ENCODE measurements at regions not wholly inside any gene's neighbourhood (a gene's known extent, or its start where the extent isn't known, plus 50 kb on each side); places are given as distances from the start of the nearest gene placed in this dataset.

- Histone ChIP-seq H3F3A (ENCODE audit: insufficient read depth, low read length, poor library complexity, severe bottlenecking) (no peaks in the 10 kb centered on the region), H3K4me3 (ENCODE audit: low read length) (no peak overlapping the region), H3K27ac (ENCODE audit: low read length) (no peak overlapping the region), H2AFZ (ENCODE audit: low read depth, low read length) (no peak overlapping the region), H3K4me2 (ENCODE audit: low read length) (no peak overlapping the region), H4K20me1 (ENCODE audit: insufficient read depth) (no peaks in the 10 kb centered on the region), H3K79me2 (replicated peaks; ENCODE audit: insufficient read depth, low read length) (no peaks in the 10 kb centered on the region), H3K27me3 (ENCODE audit: insufficient read depth, low read depth, low read length) (no peaks in the 10 kb centered on the region), H3K9me2 (ENCODE audit: insufficient read depth, low read length) (no peaks in the 10 kb centered on the region), H3K9ac (ENCODE audit: low read length) (no peak overlapping the region), H3K36me3 (ENCODE audit: insufficient read depth, low read length) (no peaks in the 10 kb centered on the region), H3K9me3 (ENCODE audit: low read length) (no peaks in the 10 kb centered on the region)
- TF ChIP-seq SMC3 (conservative IDR thresholded peaks at IDR 0.05; ENCODE audit: poor library complexity) = no peak
- TF ChIP-seq POLR2AphosphoS5 (IDR thresholded peaks at IDR 0.05) = no peak
- no peak for TF ChIP-seq EP300 (conservative IDR thresholded peaks at IDR 0.05; ENCODE audit: poor library complexity, severe bottlenecking)
- no peak for TF ChIP-seq TAF1 (IDR thresholded peaks at IDR 0.05; ENCODE audit: low read depth)
- TF ChIP-seq MXI1 (conservative IDR thresholded peaks at IDR 0.05; ENCODE audit: poor library complexity, severe bottlenecking) = no peak
These were observed 229.2 kb upstream of the ZFP64 start for GRCh38 chr20:52420805-52421204.

- Histone ChIP-seq H3K27me3 (ENCODE audit: insufficient read depth, low read depth, low read length) (no peaks in the 10 kb centered on the region), H3K9me3 (ENCODE audit: low read length) (no peaks in the 10 kb centered on the region), H3K9me2 (ENCODE audit: insufficient read depth, low read length) (no peaks in the 10 kb centered on the region), H3K4me3 (ENCODE audit: low read length) (no peak overlapping the region), H3K4me2 (ENCODE audit: low read length) (no peak overlapping the region), H3K79me2 (replicated peaks; ENCODE audit: insufficient read depth, low read length) (no peaks in the 10 kb centered on the region), H3K9ac (ENCODE audit: low read length) (no peak overlapping the region), H4K20me1 (ENCODE audit: insufficient read depth) (no peaks in the 10 kb centered on the region), H2AFZ (ENCODE audit: low read depth, low read length) (no peak overlapping the region), H3K27ac (ENCODE audit: low read length) (no peak overlapping the region), H3K36me3 (ENCODE audit: insufficient read depth, low read length) (no peaks in the 10 kb centered on the region), H3F3A (ENCODE audit: insufficient read depth, low read length, poor library complexity, severe bottlenecking) (no peaks in the 10 kb centered on the region)
- TF ChIP-seq MXI1 (conservative IDR thresholded peaks at IDR 0.05; ENCODE audit: poor library complexity, severe bottlenecking) (no peak), EP300 (conservative IDR thresholded peaks at IDR 0.05; ENCODE audit: poor library complexity, severe bottlenecking) (no peak), EZH2 (IDR thresholded peaks at IDR 0.05; ENCODE audit: borderline replicate concordance, insufficient read depth, low read length, poor library complexity, severe bottlenecking) (no peak), SMC3 (conservative IDR thresholded peaks at IDR 0.05; ENCODE audit: poor library complexity) (no peak), REST (IDR thresholded peaks at IDR 0.05; ENCODE audit: borderline replicate concordance) (no peak), POLR2AphosphoS5 (IDR thresholded peaks at IDR 0.05) (no peak), CTCF (IDR thresholded peaks at IDR 0.05; ENCODE audit: poor library complexity, severe bottlenecking) (no peak), TAF1 (IDR thresholded peaks at IDR 0.05; ENCODE audit: low read depth) (no peak), RAD21 (conservative IDR thresholded peaks at IDR 0.05) (no peak)
These were observed 227.6 kb upstream of the ZFP64 start for GRCh38 chr20:52419205-52419604.
